T-helper 1 cell (primary cell): ENCODE measurements at regions not wholly inside any gene's neighbourhood (a gene's known extent, or its start where the extent isn't known, plus 50 kb on each side); places are given as distances from the start of the nearest gene placed in this dataset.
A peak's percentile ranks its signal among the peaks of the same experiment; 100 is the strongest.
"Not testable (repeated sequence)": the region's sequence is repeated elsewhere in the genome, so short reads cannot be mapped to it uniquely, and the experiment has no call there.

Experiments used
- DNase-seq, 5 donors: peaks; one replicate each; pipeline ENCODE4 v3.0.0-alpha.2; 2012 to 2020

- no peak for DNase-seq
Observed at GRCh38 chr4:18690291-18690955, 668.9 kb upstream of the LCORL start.

- peak in 4 of 5 donors; percentile 2 to 15 (median 12) for DNase-seq
Observed at GRCh38 chr4:18689308-18690115, 668.0 kb upstream of the LCORL start.

GRCh38 chr4:18688351-18688750 lies 666.8 kb upstream of the LCORL start:
- not testable (repeated sequence) for DNase-seq

GRCh38 chr4:18686338-18687037 lies 664.9 kb upstream of the LCORL start:
- DNase-seq = no peak

GRCh38 chr4:18684932-18685331 lies 663.4 kb upstream of the LCORL start:
- DNase-seq = no peak

- no peak for DNase-seq
Observed at GRCh38 chr4:18676526-18676915, 655.0 kb upstream of the LCORL start.

- DNase-seq = no peak
Observed at GRCh38 chr4:18675586-18676525, 654.3 kb upstream of the LCORL start.

GRCh38 chr4:18670034-18670433 lies 648.5 kb upstream of the LCORL start:
- DNase-seq = no peak

GRCh38 chr4:18669390-18669789 lies 647.8 kb upstream of the LCORL start:
- no peak for DNase-seq

- DNase-seq = no peak
Observed at GRCh38 chr4:18666322-18666721, 644.8 kb upstream of the LCORL start.

- no peak for DNase-seq
Observed at GRCh38 chr4:18664171-18664570, 642.6 kb upstream of the LCORL start.

GRCh38 chr4:18645351-18645750 lies 623.8 kb upstream of the LCORL start:
- no peak for DNase-seq

GRCh38 chr4:18641334-18641733 lies 619.8 kb upstream of the LCORL start:
- no peak for DNase-seq

GRCh38 chr4:18638031-18638430 lies 616.5 kb upstream of the LCORL start:
- DNase-seq = no peak

GRCh38 chr4:18636001-18636585 lies 614.5 kb upstream of the LCORL start:
- no peak for DNase-seq

- no peak for DNase-seq
Observed at GRCh38 chr4:18635531-18635930, 614.0 kb upstream of the LCORL start.

- no peak for DNase-seq
Observed at GRCh38 chr4:18631586-18631985, 610.0 kb upstream of the LCORL start.

GRCh38 chr4:18630218-18631110 lies 608.9 kb upstream of the LCORL start:
- DNase-seq = peak in 1 of 5 donors; percentile 2

- no peak for DNase-seq
Observed at GRCh38 chr4:18627447-18628005, 606.0 kb upstream of the LCORL start.

- no peak for DNase-seq
Observed at GRCh38 chr4:18626996-18627395, 605.4 kb upstream of the LCORL start.

GRCh38 chr4:18626366-18626765 lies 604.8 kb upstream of the LCORL start:
- no peak for DNase-seq
